ENCODE measurements at regions not wholly inside any gene's neighbourhood (a gene's known extent, or its start where the extent isn't known, plus 50 kb on each side); places are given as distances from the start of the nearest gene placed in this dataset.

GRCh38 chr4:63814171-63814964, 594.9 kb downstream of the TECRL start:
- TF ChIP-seq CTCF (IDR thresholded peaks at IDR 0.05) (no peak), POLR2A (IDR thresholded peaks at IDR 0.05) (no peak)

Measured in testis (tissue), 2 donors.